Astrocyte of the spinal cord (primary cell): ENCODE measurements at regions not wholly inside any gene's neighbourhood (a gene's known extent, or its start where the extent isn't known, plus 50 kb on each side); places are given as distances from the start of the nearest gene placed in this dataset.

ENCODE experiments used
- DNase-seq: peaks from one replicate; pipeline ENCODE4 v3.0.0; 2011; ENCODE audit warnings: low read depth, low spot score
- H3K4me3 ChIP-seq: 2 replicates; pipeline ENCODE4 v1.5.1; 2011; ENCODE audit warnings: low read depth, mild to moderate bottlenecking, low read length, moderate library complexity
- CTCF ChIP-seq: IDR thresholded peaks from 2 replicates; pipeline ENCODE4 v1.5.1; 2012; ENCODE audit warnings: low read depth, mild to moderate bottlenecking, low read length, inconsistent platforms
- in situ Hi-C: cut with HindIII; loops from 2 replicates; pipeline ENCODE4 v1.10.0; 2017; ENCODE audit warnings: low sequenced_read_pairs

- H3K4me3 ChIP-seq = no peak overlapping the region
- TF ChIP-seq CTCF = no peak
- DNase-seq = no peak
- in situ Hi-C loops = no loop called here
Measured at GRCh38 chr4:96263291-96263690, 423.4 kb downstream of the PDHA2 start.

- no peak for TF ChIP-seq CTCF
- DNase-seq = no peak
- in situ Hi-C loops = no loop called here
- H3K4me3 ChIP-seq = no peak overlapping the region
Measured at GRCh38 chr4:96264941-96265463, 425.1 kb downstream of the PDHA2 start.

GRCh38 chr4:96293806-96294205, 453.9 kb downstream of the PDHA2 start:
- H3K4me3 ChIP-seq = no peak overlapping the region
- in situ Hi-C loops = no loop called here
- TF ChIP-seq CTCF = no peak
- no peak for DNase-seq

- DNase-seq = no peak
- in situ Hi-C loops = no loop called here
- H3K4me3 ChIP-seq = no peak overlapping the region
- TF ChIP-seq CTCF = no peak
Measured at GRCh38 chr4:96295143-96295741, 455.3 kb downstream of the PDHA2 start.

GRCh38 chr4:96301715-96302114, 461.8 kb downstream of the PDHA2 start:
- in situ Hi-C loops = no loop called here
- no peak for TF ChIP-seq CTCF
- H3K4me3 ChIP-seq = no peak overlapping the region
- no peak for DNase-seq

GRCh38 chr4:96305030-96305429, 465.1 kb downstream of the PDHA2 start:
- in situ Hi-C loops = no loop called here
- DNase-seq = no peak
- TF ChIP-seq CTCF = no peak
- H3K4me3 ChIP-seq = no peak overlapping the region
